Loucy (cell line): ENCODE measurements at regions not wholly inside any gene's neighbourhood (a gene's known extent, or its start where the extent isn't known, plus 50 kb on each side); places are given as distances from the start of the nearest gene placed in this dataset.

ENCODE experiments used
- H2AFZ ChIP-seq: fragments of 200-600 bp; sonication (generic); 2 replicates; pipeline ENCODE4 v1.6.0; 2016; ENCODE audit warnings: antibody characterized with exemption, mild to moderate bottlenecking, low read length, moderate library complexity
- H3F3A ChIP-seq: fragments of 200-600 bp; 2 replicates; pipeline ENCODE4 v1.6.0; 2016; ENCODE audit warnings: antibody characterized with exemption, low read depth, mild to moderate bottlenecking
- H3K27me3 ChIP-seq: fragments of 200-600 bp; sonication (generic); 2 replicates; pipeline ENCODE4 v1.6.1; 2014; ENCODE audit warnings: low read length, mild to moderate bottlenecking; ENCODE audit not compliant: insufficient read depth, poor library complexity, severe bottlenecking
- H3K36me3 ChIP-seq: fragments of 200-600 bp; sonication (generic); 2 replicates; pipeline ENCODE4 v1.6.1; 2016; ENCODE audit warnings: low read length; ENCODE audit not compliant: insufficient read depth
- H3K4me1 ChIP-seq: fragments of 200-600 bp; sonication (generic); 2 replicates; pipeline ENCODE4 v1.5.1; 2014; ENCODE audit warnings: low read length, mild to moderate bottlenecking; ENCODE audit not compliant: insufficient read depth, poor library complexity, severe bottlenecking
- H3K4me2 ChIP-seq: fragments of 200-600 bp; sonication (generic); 2 replicates; pipeline ENCODE4 v1.6.0; 2014; ENCODE audit warnings: antibody characterized with exemption, low read length, low read depth, mild to moderate bottlenecking; ENCODE audit not compliant: poor library complexity, severe bottlenecking
- H3K4me3 ChIP-seq: fragments of 200-600 bp; sonication (generic); 2 replicates; pipeline ENCODE4 v1.5.1; 2014; ENCODE audit warnings: low read length, mild to moderate bottlenecking, mixed read lengths; ENCODE audit not compliant: poor library complexity, severe bottlenecking
- H3K79me2 ChIP-seq: fragments of 200-600 bp; sonication (generic); 2 replicates; pipeline ENCODE4 v1.6.1; 2014; ENCODE audit warnings: low read length; ENCODE audit not compliant: insufficient read depth
- H3K9ac ChIP-seq: fragments of 200-600 bp; sonication (generic); 2 replicates; pipeline ENCODE4 v1.6.0; 2014; ENCODE audit warnings: mild to moderate bottlenecking, low read depth, low read length, moderate library complexity; ENCODE audit not compliant: poor library complexity, severe bottlenecking
- H3K9me2 ChIP-seq: fragments of 200-600 bp; sonication (generic); replicated peaks from 2 replicates; pipeline ENCODE4 v1.6.1; 2016; ENCODE audit warnings: low read depth, low read length, mixed read lengths
- H3K9me3 ChIP-seq: fragments of 200-600 bp; sonication (generic); 2 replicates; pipeline ENCODE4 v1.6.1; 2014; ENCODE audit warnings: mild to moderate bottlenecking, antibody characterized with exemption, low read length, low read depth; ENCODE audit not compliant: insufficient read depth
- H4K20me1 ChIP-seq: fragments of 200-600 bp; sonication (generic); 2 replicates; pipeline ENCODE4 v1.6.0; 2014; ENCODE audit warnings: antibody characterized with exemption, low read length, mild to moderate bottlenecking; ENCODE audit not compliant: insufficient read depth, poor library complexity, severe bottlenecking
- CTCF ChIP-seq: fragments of 200-600 bp; sonication (generic); conservative IDR thresholded peaks from 2 replicates; pipeline ENCODE4 v1.5.1; 2014; ENCODE audit warnings: mild to moderate bottlenecking, antibody characterized with exemption, low read length
- EZH2phosphoT487 ChIP-seq: fragments of 200-600 bp; IDR thresholded peaks from 2 replicates; pipeline ENCODE4 v1.6.1; 2018; ENCODE audit warnings: antibody characterized with exemption, mild to moderate bottlenecking, moderate library complexity, borderline replicate concordance

DNA sequence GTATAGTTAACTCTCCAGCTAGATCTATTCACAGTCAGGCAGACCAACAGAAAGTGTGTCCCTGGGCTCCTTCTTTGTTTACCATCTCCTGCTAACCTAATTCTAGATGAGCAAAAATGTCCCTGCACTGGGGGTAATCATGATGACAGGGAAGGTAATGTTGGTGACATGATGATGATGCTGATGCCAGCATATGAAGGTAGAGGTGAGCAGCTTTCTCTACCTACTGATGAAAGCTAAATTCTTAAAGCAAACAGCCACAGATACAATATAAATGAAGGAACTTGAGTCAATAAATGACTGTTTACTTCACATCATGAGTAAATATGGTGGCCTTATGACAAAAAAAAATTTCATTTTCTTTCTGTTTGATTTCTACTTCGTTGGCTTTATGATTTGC lies 78.5 kb downstream of the NKX6-1 start:
- H3K9me3 ChIP-seq, result no peaks in the 10 kb centered on the region

GRCh38 chr4:84419201-84419600 lies 79.9 kb downstream of the NKX6-1 start:
- no peaks in the 10 kb centered on the region for H3K9me2 ChIP-seq
- H3K27me3 ChIP-seq, result no peaks in the 10 kb centered on the region
- H4K20me1 ChIP-seq, result no peaks in the 10 kb centered on the region
- no peak overlapping the region for H3K4me2 ChIP-seq
- no peak overlapping the region for H3K9ac ChIP-seq
- H3K79me2 ChIP-seq, result no peaks in the 10 kb centered on the region
- no peak overlapping the region for H3K4me3 ChIP-seq
- H2AFZ ChIP-seq, result no peak overlapping the region
- no peaks in the 10 kb centered on the region for H3F3A ChIP-seq
- no peaks in the 10 kb centered on the region for H3K9me3 ChIP-seq
- H3K4me1 ChIP-seq, result no peaks in the 10 kb centered on the region
- TF ChIP-seq CTCF, result no peak
- TF ChIP-seq EZH2phosphoT487, result no peak
- no peaks in the 10 kb centered on the region for H3K36me3 ChIP-seq

More for the DNA sequence above, 78.5 kb downstream of the NKX6-1 start:
- H3F3A ChIP-seq, result no peaks in the 10 kb centered on the region
- no peak overlapping the region for H2AFZ ChIP-seq
- no peaks in the 10 kb centered on the region for H3K36me3 ChIP-seq
- no peak overlapping the region for H3K4me3 ChIP-seq
- no peaks in the 10 kb centered on the region for H3K4me1 ChIP-seq
- no peak overlapping the region for H3K4me2 ChIP-seq
- no peak overlapping the region for H3K9ac ChIP-seq
- H4K20me1 ChIP-seq, result no peaks in the 10 kb centered on the region
- no peaks in the 10 kb centered on the region for H3K9me2 ChIP-seq
- H3K79me2 ChIP-seq, result no peaks in the 10 kb centered on the region
- no peaks in the 10 kb centered on the region for H3K27me3 ChIP-seq
- TF ChIP-seq EZH2phosphoT487, result no peak
- TF ChIP-seq CTCF, result no peak

GRCh38 chr4:84417997-84418709 lies 80.9 kb downstream of the NKX6-1 start:
- Histone ChIP-seq H3F3A (no peaks in the 10 kb centered on the region), H3K36me3 (no peaks in the 10 kb centered on the region), H3K4me3 (no peak overlapping the region), H3K79me2 (no peaks in the 10 kb centered on the region), H4K20me1 (no peaks in the 10 kb centered on the region), H3K27me3 (no peaks in the 10 kb centered on the region), H2AFZ (no peak overlapping the region), H3K9me3 (no peaks in the 10 kb centered on the region), H3K9me2 (no peaks in the 10 kb centered on the region), H3K9ac (no peak overlapping the region), H3K4me1 (no peaks in the 10 kb centered on the region), H3K4me2 (no peak overlapping the region)
- TF ChIP-seq EZH2phosphoT487 (no peak), CTCF (no peak)
